ENCODE measurements at regions not wholly inside any gene's neighbourhood (a gene's known extent, or its start where the extent isn't known, plus 50 kb on each side); places are given as distances from the start of the nearest gene placed in this dataset.

DNA sequence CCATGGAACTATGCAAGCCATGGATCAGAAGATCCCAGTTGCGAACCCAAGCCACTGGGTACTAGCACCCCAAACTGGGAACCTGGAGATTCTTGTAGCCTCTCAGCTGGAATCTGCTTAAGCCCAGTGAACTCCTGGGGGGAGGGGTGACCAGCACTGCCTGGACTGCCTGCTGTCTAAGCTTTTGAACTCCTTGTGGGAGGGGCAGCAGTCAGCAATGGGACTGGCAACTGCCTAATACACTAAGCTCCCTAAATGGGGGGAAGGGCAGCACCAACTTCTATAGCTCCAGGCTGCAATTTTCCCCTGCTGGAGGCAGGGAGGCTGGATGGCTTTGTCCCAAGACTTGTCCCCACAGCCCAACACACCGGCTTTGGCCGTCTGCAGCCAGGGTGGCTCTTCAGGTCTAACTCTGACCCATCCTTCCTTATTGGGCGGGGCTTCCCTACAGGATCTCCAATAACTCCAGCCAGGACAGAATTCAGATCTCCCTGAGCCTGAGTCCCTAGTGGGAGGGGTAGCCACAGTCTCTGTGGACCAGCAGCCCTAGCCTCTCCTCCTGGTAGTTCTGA lies 485.1 kb downstream of the SOX5 start:
- H3K27ac ChIP-seq: no peak overlapping the region
- TF ChIP-seq, protein P1, sequence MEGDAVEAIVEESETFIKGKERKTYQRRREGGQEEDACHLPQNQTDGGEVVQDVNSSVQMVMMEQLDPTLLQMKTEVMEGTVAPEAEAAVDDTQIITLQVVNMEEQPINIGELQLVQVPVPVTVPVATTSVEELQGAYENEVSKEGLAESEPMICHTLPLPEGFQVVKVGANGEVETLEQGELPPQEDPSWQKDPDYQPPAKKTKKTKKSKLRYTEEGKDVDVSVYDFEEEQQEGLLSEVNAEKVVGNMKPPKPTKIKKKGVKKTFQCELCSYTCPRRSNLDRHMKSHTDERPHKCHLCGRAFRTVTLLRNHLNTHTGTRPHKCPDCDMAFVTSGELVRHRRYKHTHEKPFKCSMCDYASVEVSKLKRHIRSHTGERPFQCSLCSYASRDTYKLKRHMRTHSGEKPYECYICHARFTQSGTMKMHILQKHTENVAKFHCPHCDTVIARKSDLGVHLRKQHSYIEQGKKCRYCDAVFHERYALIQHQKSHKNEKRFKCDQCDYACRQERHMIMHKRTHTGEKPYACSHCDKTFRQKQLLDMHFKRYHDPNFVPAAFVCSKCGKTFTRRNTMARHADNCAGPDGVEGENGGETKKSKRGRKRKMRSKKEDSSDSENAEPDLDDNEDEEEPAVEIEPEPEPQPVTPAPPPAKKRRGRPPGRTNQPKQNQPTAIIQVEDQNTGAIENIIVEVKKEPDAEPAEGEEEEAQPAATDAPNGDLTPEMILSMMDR (conservative IDR thresholded peaks at IDR 0.05): no peak

DNA sequence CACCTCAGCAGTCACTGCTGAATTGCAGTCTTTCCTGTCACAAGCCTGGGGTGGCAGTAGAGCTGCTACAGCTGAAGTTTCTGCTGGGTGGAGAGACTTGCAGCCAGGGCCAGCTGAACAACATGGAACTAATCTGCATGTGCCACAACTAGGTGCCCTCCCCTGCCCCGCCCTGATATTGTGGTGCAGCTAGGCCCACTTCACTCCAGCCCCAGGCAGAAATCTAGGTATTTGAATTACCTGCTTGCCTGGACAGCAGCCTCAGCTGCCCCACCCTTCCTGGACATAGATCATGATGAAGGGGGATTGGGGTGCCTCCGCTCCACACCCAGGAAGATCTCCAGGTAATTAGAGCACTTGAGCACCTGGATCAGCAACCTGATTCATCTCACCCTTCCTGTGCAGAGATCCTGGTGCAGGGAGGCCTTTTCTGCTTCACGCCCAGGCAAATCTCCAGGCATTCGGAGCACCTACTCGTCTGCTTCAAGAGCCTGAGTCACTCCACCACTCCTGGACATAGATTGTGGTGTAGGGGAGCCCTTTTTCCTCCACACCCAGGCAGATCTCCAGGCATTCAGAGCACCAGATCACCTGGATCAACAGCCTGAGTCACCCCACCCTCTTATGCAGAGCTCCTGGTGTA lies 477.0 kb downstream of the SOX5 start:
- no peak overlapping the region for H3K27ac ChIP-seq
- TF ChIP-seq, protein P1 (conservative IDR thresholded peaks at IDR 0.05): no peak

DNA sequence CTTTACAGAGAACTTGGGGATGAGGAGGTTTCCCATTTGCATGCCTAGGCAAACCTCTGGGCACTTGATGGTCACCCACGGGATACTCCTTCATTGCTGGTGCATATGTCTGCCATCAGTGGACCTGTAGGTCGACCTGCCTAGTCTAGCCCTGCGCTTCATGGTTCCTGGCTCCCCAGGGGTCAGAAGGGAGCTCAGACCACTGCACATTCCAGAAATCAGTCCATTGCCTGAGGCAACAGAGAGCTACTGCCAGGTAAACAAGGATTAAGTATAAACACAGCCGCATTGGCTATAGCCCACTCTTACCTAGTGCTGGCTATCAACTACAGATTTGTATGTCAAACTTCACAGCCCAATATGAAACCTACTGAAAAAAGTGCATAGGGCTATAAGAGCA lies 476.4 kb downstream of the SOX5 start:
- H3K27ac ChIP-seq: no peak overlapping the region
- TF ChIP-seq, protein P1 (conservative IDR thresholded peaks at IDR 0.05): no peak

DNA sequence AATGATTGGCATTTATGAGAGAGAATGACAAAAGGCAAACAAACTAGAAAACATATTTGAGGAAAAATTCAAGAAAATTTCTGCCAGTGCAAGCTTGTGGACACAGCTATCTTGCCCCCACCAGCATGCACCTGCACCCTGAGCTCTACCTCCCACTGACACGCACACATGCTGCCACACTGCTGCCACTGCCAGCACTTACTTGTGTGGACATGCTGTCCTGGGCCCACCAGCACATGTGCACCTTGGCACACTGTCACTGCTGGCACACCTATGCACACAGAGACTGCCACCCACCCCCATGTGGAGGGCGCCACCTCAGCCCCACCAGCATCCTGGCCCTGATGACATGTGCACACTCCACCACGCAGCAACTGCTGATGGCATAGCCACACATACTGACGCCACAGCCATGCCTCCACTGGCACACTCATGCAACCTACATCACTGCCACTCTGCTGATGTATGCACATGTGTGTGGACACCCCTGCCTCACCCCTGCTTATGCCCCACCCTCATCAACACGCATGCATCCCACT lies 475.0 kb downstream of the SOX5 start:
- H3K27ac ChIP-seq: no peak overlapping the region
- TF ChIP-seq, protein P1 (conservative IDR thresholded peaks at IDR 0.05): no peak

Measured in VCaP (cell line).